ENCODE measurements at regions not wholly inside any gene's neighbourhood (a gene's known extent, or its start where the extent isn't known, plus 50 kb on each side); places are given as distances from the start of the nearest gene placed in this dataset.
"Not testable (repeated sequence)": the region's sequence is repeated elsewhere in the genome, so short reads cannot be mapped to it uniquely, and the experiment has no call there.

DNA sequence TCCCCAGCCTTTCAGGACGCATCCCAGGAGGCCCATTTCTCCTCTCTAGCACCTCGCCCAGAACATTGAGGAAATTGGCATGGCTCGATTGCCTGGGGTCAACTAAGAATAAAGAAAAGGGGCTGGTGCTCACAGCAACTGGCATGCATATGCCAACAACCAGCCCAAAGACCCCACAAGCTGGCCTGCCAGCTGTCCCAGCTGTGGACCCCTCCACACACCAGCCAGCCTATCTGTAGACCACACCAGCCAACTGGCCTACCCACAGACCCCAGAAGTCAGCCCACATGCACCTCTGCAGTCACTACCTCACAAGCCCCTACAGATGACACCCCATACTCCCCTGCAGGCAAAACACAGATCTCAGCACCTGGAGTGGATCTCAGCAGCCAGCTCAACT, 123.8 kb upstream of the ID2 start:
- ATAC-seq (no peak), DNase-seq (peak in 1 of 5 donors; percentile 13)
- Histone ChIP-seq H3K36me3 (no peaks in the 10 kb centered on the region), H3K4me1 (no peaks in the 10 kb centered on the region), H3K9me3 (peaks cover 0 to 39% (median 13%) of the 10 kb centered on the region in 12 donors), H3K27ac (no peak overlapping the region), H3K27me3 (no peaks in the 10 kb centered on the region), H3K4me3 (no peak overlapping the region)
- 93 to 97% (median 95%) methylated on average over 3 of the region's 3 CpGs for WGBS, 4 donors
- intact Hi-C loops (cut with DNase I): no loop called here
- TF ChIP-seq, protein P1, sequence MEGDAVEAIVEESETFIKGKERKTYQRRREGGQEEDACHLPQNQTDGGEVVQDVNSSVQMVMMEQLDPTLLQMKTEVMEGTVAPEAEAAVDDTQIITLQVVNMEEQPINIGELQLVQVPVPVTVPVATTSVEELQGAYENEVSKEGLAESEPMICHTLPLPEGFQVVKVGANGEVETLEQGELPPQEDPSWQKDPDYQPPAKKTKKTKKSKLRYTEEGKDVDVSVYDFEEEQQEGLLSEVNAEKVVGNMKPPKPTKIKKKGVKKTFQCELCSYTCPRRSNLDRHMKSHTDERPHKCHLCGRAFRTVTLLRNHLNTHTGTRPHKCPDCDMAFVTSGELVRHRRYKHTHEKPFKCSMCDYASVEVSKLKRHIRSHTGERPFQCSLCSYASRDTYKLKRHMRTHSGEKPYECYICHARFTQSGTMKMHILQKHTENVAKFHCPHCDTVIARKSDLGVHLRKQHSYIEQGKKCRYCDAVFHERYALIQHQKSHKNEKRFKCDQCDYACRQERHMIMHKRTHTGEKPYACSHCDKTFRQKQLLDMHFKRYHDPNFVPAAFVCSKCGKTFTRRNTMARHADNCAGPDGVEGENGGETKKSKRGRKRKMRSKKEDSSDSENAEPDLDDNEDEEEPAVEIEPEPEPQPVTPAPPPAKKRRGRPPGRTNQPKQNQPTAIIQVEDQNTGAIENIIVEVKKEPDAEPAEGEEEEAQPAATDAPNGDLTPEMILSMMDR (IDR thresholded peaks at IDR 0.05): no peak
- no peak for TF ChIP-seq POLR2A (IDR thresholded peaks at IDR 0.05)

GRCh38 chr2:8558956-8559355, 122.9 kb upstream of the ID2 start:
- DNase-seq (no peak), ATAC-seq (no peak)
- Histone ChIP-seq H3K27ac (no peak overlapping the region), H3K9me3 (peaks cover 0 to 39% (median 13%) of the 10 kb centered on the region in 12 donors), H3K4me1 (no peaks in the 10 kb centered on the region), H3K27me3 (no peaks in the 10 kb centered on the region), H3K36me3 (no peaks in the 10 kb centered on the region), H3K4me3 (no peak overlapping the region)
- WGBS, 4 donors: 90 to 92% (median 91%) methylated on average over 2 of the region's 2 CpGs
- intact Hi-C loops (cut with DNase I): no loop called here
- TF ChIP-seq, protein P1 (IDR thresholded peaks at IDR 0.05): no peak
- no peak for TF ChIP-seq POLR2A (IDR thresholded peaks at IDR 0.05)

- Histone ChIP-seq H3K27ac (no peak overlapping the region), H3K9me3 (peaks cover 0 to 39% (median 13%) of the 10 kb centered on the region in 12 donors), H3K4me3 (no peak overlapping the region), H3K27me3 (no peaks in the 10 kb centered on the region), H3K36me3 (no peaks in the 10 kb centered on the region), H3K4me1 (no peaks in the 10 kb centered on the region)
- DNase-seq: no peak
- TF ChIP-seq, protein P1 (IDR thresholded peaks at IDR 0.05): no peak
- no peak for TF ChIP-seq POLR2A (IDR thresholded peaks at IDR 0.05)
- WGBS, 4 donors: 82 to 95% (median 90%) methylated on average over 1 of the region's 1 CpG
- intact Hi-C loops (cut with DNase I): no loop called here
- no peak for ATAC-seq
Observed at GRCh38 chr2:8559805-8560204, 122.1 kb upstream of the ID2 start.

- H3K4me1 ChIP-seq; H3K4me3 ChIP-seq; H3K27me3 ChIP-seq; DNase-seq; ATAC-seq; H3K36me3 ChIP-seq; intact Hi-C loops (cut with DNase I); H3K27ac ChIP-seq: not testable (repeated sequence)
- WGBS, 4 donors: 90 to 96% (median 93%) methylated on average over 1 to 2 of the region's 2 CpGs
- H3K9me3 ChIP-seq: peaks cover 0 to 39% (median 13%) of the 10 kb centered on the region in 12 donors
Observed at GRCh38 chr2:8561692-8562091, 120.2 kb upstream of the ID2 start.

- TF ChIP-seq POLR2A (IDR thresholded peaks at IDR 0.05): no peak
- TF ChIP-seq, protein P1 (IDR thresholded peaks at IDR 0.05): no peak
- intact Hi-C loops (cut with DNase I): no loop called here
- ATAC-seq (no peak), DNase-seq (peak in 1 of 5 donors; percentile 11)
- no peaks in the 10 kb centered on the region for H3K27me3 ChIP-seq
- no peaks in the 10 kb centered on the region for H3K36me3 ChIP-seq
- no peak overlapping the region for H3K4me3 ChIP-seq
- peaks cover 0 to 31% (median 12%) of the 10 kb centered on the region in 12 donors for H3K9me3 ChIP-seq
- 87 to 97% (median 93%) methylated on average over 8 to 9 of the region's 9 CpGs for WGBS, 4 donors
- peaks cover 0 to 8% (median 0%) of the 10 kb centered on the region in 12 donors for H3K4me1 ChIP-seq
- H3K27ac ChIP-seq: no peak overlapping the region
Observed at GRCh38 chr2:8563814-8564474, 117.9 kb upstream of the ID2 start.

Measured in heart left ventricle (tissue), 16 donors.